HEK293T (cell line): ENCODE measurements at regions not wholly inside any gene's neighbourhood (a gene's known extent, or its start where the extent isn't known, plus 50 kb on each side); places are given as distances from the start of the nearest gene placed in this dataset.

Experiments used
- SUZ12 ChIP-seq: fragments of 450-650 bp; IDR thresholded peaks from 2 replicates; pipeline ENCODE4 v1.6.1; 2016; ENCODE audit warnings: mild to moderate bottlenecking
- TF ChIP-seq, protein P1 (sequence below): fragments of 450-650 bp; IDR thresholded peaks from 2 replicates; pipeline ENCODE4 v1.6.1; 2016

DNA sequence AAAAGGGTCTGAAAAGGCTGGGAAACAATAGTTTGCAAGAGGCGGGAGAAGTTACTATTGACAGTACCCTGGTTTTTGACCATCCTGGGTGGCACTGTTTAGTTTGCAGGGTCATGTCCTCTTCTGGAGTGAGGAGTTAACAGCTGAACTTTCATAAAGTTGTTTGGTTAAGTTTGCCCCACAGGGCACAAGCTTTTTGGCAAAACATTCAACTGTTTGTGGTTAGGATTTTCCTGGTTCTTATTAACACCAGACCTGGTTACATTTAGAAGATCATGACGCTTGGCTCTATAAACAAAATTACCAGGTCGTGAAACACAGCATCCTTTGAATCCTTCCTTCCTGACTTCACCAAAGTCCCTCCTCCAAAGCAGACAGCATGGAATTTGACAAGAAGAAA is 106.1 kb downstream of the RIN2 start:
- TF ChIP-seq SUZ12 = no peak
- TF ChIP-seq, protein P1, sequence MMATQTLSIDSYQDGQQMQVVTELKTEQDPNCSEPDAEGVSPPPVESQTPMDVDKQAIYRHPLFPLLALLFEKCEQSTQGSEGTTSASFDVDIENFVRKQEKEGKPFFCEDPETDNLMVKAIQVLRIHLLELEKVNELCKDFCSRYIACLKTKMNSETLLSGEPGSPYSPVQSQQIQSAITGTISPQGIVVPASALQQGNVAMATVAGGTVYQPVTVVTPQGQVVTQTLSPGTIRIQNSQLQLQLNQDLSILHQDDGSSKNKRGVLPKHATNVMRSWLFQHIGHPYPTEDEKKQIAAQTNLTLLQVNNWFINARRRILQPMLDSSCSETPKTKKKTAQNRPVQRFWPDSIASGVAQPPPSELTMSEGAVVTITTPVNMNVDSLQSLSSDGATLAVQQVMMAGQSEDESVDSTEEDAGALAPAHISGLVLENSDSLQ = no peak
